K562 (cell line): ENCODE measurements at regions not wholly inside any gene's neighbourhood (a gene's known extent, or its start where the extent isn't known, plus 50 kb on each side); places are given as distances from the start of the nearest gene placed in this dataset.

Experiments used
- BRD4 ChIP-seq: fragments of 200-600 bp; sonication (generic); IDR thresholded peaks from 2 replicates; pipeline ENCODE4 v1.6.1; 2017; ENCODE audit warnings: inconsistent platforms
- HIVEP1 ChIP-seq: fragments of 250-450 bp; sonication (Bioruptor Pico); IDR thresholded peaks from 2 replicates; pipeline ENCODE4 v1.4.0; 2020; ENCODE audit warnings: mild to moderate bottlenecking
- ILK ChIP-seq: fragments of 450-650 bp; IDR thresholded peaks from 2 replicates; pipeline ENCODE4 v1.6.1; 2016; ENCODE audit warnings: missing genetic modification characterization, low read depth, mild to moderate bottlenecking, missing compliant biosample characterization, moderate library complexity, borderline replicate concordance
- LARP7 ChIP-seq: fragments of 450-650 bp; IDR thresholded peaks from 2 replicates; pipeline ENCODE4 v1.6.1; 2016
- ZBTB1 ChIP-seq: sonication (generic); formaldehyde crosslinking; IDR thresholded peaks from 2 replicates; pipeline ENCODE4 v1.8.1; 2023; ENCODE audit warnings: missing genetic modification reagents, low read depth, mild to moderate bottlenecking, borderline replicate concordance
- TF ChIP-seq, protein P1 (sequence below): fragments of 450-650 bp; IDR thresholded peaks from 2 replicates; pipeline ENCODE4 v1.6.1; 2016; ENCODE audit warnings: mild to moderate bottlenecking, moderate library complexity

DNA sequence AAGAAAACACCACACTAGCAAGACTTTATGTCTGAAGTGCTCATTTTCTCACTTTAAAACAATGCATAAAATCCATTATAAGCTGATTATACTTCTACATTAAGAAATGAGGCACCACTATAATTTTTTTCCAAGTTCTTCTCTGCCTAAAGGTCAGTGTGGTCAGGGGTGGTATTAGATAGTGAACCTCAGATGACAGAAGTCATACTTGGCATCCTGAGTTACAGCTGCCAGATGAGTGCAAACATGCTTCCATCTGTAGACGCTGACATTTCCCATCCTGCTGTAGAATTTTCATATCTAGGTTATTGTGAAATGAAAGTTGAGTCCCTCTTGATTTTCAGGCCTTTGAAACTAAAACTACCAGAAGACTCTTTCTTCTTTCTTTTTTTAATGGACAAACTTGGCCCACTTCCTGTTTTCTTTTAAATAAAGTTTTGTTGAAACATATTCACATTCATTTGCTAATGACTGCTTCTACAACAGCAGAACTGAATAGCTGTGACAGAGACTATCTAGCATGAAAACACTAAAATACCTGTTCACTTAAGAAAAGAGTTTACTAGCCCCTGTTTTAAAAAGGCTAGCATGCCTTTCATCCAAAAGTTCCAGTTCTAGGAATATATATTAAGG, 900.8 kb downstream of the XPNPEP1 start (continued):
- TF ChIP-seq, protein P1, sequence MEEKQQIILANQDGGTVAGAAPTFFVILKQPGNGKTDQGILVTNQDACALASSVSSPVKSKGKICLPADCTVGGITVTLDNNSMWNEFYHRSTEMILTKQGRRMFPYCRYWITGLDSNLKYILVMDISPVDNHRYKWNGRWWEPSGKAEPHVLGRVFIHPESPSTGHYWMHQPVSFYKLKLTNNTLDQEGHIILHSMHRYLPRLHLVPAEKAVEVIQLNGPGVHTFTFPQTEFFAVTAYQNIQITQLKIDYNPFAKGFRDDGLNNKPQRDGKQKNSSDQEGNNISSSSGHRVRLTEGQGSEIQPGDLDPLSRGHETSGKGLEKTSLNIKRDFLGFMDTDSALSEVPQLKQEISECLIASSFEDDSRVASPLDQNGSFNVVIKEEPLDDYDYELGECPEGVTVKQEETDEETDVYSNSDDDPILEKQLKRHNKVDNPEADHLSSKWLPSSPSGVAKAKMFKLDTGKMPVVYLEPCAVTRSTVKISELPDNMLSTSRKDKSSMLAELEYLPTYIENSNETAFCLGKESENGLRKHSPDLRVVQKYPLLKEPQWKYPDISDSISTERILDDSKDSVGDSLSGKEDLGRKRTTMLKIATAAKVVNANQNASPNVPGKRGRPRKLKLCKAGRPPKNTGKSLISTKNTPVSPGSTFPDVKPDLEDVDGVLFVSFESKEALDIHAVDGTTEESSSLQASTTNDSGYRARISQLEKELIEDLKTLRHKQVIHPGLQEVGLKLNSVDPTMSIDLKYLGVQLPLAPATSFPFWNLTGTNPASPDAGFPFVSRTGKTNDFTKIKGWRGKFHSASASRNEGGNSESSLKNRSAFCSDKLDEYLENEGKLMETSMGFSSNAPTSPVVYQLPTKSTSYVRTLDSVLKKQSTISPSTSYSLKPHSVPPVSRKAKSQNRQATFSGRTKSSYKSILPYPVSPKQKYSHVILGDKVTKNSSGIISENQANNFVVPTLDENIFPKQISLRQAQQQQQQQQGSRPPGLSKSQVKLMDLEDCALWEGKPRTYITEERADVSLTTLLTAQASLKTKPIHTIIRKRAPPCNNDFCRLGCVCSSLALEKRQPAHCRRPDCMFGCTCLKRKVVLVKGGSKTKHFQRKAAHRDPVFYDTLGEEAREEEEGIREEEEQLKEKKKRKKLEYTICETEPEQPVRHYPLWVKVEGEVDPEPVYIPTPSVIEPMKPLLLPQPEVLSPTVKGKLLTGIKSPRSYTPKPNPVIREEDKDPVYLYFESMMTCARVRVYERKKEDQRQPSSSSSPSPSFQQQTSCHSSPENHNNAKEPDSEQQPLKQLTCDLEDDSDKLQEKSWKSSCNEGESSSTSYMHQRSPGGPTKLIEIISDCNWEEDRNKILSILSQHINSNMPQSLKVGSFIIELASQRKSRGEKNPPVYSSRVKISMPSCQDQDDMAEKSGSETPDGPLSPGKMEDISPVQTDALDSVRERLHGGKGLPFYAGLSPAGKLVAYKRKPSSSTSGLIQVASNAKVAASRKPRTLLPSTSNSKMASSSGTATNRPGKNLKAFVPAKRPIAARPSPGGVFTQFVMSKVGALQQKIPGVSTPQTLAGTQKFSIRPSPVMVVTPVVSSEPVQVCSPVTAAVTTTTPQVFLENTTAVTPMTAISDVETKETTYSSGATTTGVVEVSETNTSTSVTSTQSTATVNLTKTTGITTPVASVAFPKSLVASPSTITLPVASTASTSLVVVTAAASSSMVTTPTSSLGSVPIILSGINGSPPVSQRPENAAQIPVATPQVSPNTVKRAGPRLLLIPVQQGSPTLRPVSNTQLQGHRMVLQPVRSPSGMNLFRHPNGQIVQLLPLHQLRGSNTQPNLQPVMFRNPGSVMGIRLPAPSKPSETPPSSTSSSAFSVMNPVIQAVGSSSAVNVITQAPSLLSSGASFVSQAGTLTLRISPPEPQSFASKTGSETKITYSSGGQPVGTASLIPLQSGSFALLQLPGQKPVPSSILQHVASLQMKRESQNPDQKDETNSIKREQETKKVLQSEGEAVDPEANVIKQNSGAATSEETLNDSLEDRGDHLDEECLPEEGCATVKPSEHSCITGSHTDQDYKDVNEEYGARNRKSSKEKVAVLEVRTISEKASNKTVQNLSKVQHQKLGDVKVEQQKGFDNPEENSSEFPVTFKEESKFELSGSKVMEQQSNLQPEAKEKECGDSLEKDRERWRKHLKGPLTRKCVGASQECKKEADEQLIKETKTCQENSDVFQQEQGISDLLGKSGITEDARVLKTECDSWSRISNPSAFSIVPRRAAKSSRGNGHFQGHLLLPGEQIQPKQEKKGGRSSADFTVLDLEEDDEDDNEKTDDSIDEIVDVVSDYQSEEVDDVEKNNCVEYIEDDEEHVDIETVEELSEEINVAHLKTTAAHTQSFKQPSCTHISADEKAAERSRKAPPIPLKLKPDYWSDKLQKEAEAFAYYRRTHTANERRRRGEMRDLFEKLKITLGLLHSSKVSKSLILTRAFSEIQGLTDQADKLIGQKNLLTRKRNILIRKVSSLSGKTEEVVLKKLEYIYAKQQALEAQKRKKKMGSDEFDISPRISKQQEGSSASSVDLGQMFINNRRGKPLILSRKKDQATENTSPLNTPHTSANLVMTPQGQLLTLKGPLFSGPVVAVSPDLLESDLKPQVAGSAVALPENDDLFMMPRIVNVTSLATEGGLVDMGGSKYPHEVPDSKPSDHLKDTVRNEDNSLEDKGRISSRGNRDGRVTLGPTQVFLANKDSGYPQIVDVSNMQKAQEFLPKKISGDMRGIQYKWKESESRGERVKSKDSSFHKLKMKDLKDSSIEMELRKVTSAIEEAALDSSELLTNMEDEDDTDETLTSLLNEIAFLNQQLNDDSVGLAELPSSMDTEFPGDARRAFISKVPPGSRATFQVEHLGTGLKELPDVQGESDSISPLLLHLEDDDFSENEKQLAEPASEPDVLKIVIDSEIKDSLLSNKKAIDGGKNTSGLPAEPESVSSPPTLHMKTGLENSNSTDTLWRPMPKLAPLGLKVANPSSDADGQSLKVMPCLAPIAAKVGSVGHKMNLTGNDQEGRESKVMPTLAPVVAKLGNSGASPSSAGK: no peak
- no peak for TF ChIP-seq ZBTB1 (CRISPR knock-in tag)
- no peak for TF ChIP-seq LARP7
- TF ChIP-seq ILK (tag): no peak
- no peak for TF ChIP-seq BRD4
- no peak for TF ChIP-seq HIVEP1 (CRISPR knock-in tag)
